Umbilical cord (tissue), 1 donor: ENCODE measurements at regions not wholly inside any gene's neighbourhood (a gene's known extent, or its start where the extent isn't known, plus 50 kb on each side); places are given as distances from the start of the nearest gene placed in this dataset.
A peak's percentile ranks its signal among the peaks of the same experiment; 100 is the strongest.
"Not testable (repeated sequence)": the region's sequence is repeated elsewhere in the genome, so short reads cannot be mapped to it uniquely, and the experiment has no call there.

Source experiments
- DNase-seq: peaks from one replicate; pipeline ENCODE4 v3.0.0-alpha.2; 2015; ENCODE audit warnings: low spot score

- DNase-seq, result no peak
Measured at GRCh38 chr13:79883216-79883615, 402.3 kb downstream of the NDFIP2 start.

GRCh38 chr13:79880818-79881217 lies 399.9 kb downstream of the NDFIP2 start:
- no peak for DNase-seq

- DNase-seq, result no peak
Measured at GRCh38 chr13:79874396-79875360, 393.7 kb downstream of the NDFIP2 start.

GRCh38 chr13:79871594-79871993 lies 390.6 kb downstream of the NDFIP2 start:
- no peak for DNase-seq

GRCh38 chr13:79870766-79871165 lies 389.8 kb downstream of the NDFIP2 start:
- DNase-seq, result no peak

GRCh38 chr13:79870123-79870522 lies 389.2 kb downstream of the NDFIP2 start:
- DNase-seq, result peak; percentile 33

- DNase-seq, result peak; percentile 40
Measured at GRCh38 chr13:79869326-79869725, 388.4 kb downstream of the NDFIP2 start.

GRCh38 chr13:79867254-79867653 lies 386.3 kb downstream of the NDFIP2 start:
- DNase-seq, result no peak

GRCh38 chr13:79866436-79866835 lies 385.5 kb downstream of the NDFIP2 start:
- no peak for DNase-seq

- DNase-seq, result no peak
Measured at GRCh38 chr13:79862515-79862914, 381.6 kb downstream of the NDFIP2 start.

GRCh38 chr13:79861731-79862130 lies 380.8 kb downstream of the NDFIP2 start:
- DNase-seq, result no peak

- DNase-seq, result no peak
Measured at GRCh38 chr13:79860791-79861190, 379.8 kb downstream of the NDFIP2 start.

- DNase-seq, result no peak
Measured at GRCh38 chr13:79859756-79860155, 378.8 kb downstream of the NDFIP2 start.

- no peak for DNase-seq
Measured at GRCh38 chr13:79853251-79853650, 372.3 kb downstream of the NDFIP2 start.

- DNase-seq, result no peak
Measured at GRCh38 chr13:79851318-79851717, 370.4 kb downstream of the NDFIP2 start.

- DNase-seq, result no peak
Measured at GRCh38 chr13:79847882-79848592, 367.1 kb downstream of the NDFIP2 start.

- DNase-seq, result no peak
Measured at GRCh38 chr13:79846386-79846785, 365.4 kb downstream of the NDFIP2 start.

- DNase-seq, result no peak
Measured at GRCh38 chr13:79837741-79838450, 356.9 kb downstream of the NDFIP2 start.

GRCh38 chr13:79836121-79836520 lies 355.2 kb downstream of the NDFIP2 start:
- not testable (repeated sequence) for DNase-seq

- DNase-seq, result no peak
Measured at GRCh38 chr13:79834876-79835275, 353.9 kb downstream of the NDFIP2 start.

GRCh38 chr13:79833991-79834390 lies 353.0 kb downstream of the NDFIP2 start:
- DNase-seq, result peak; percentile 37

- no peak for DNase-seq
Measured at GRCh38 chr13:79831556-79831955, 350.6 kb downstream of the NDFIP2 start.
